ENCODE measurements at regions not wholly inside any gene's neighbourhood (a gene's known extent, or its start where the extent isn't known, plus 50 kb on each side); places are given as distances from the start of the nearest gene placed in this dataset.
"Not testable (repeated sequence)": the region's sequence is repeated elsewhere in the genome, so short reads cannot be mapped to it uniquely, and the experiment has no call there.

DNA sequence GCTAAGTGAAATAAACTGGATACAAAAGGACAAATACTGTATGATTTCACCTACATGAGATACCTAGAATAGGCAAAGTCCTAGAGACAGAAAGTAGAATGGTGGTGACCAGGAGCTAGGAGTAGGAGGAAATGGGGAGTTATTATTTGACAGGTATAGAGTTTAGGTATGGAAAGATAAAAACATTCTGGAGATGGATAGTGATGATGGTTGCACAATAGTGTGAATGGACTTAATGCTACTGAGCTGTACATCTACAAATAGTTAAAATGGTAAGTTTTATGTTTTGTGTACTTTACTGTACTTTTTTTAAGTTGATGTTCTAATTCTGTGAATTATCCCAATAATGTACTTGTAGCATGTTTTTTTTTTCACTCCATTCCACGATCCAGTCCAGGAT, 59.5 kb upstream of the RALGPS2 start:
- ATAC-seq (no peak), DNase-seq (ENCODE audit: low read depth in 1 of 2, low spot score in 1 of 2) (no peak), FAIRE-seq (no peak)
- Histone ChIP-seq H3K4me1 (no peaks in the 10 kb centered on the region), H3K4me2 (no peak overlapping the region), H3K4me3 (no peak overlapping the region), H3K9me3 (no peaks in the 10 kb centered on the region), H3K27ac (no peak overlapping the region)
- CTCF ChIA-PET = no interaction called here
- no peak for TF ChIP-seq KDM5A (IDR thresholded peaks at IDR 0.05)
- TF ChIP-seq NR3C1 (IDR thresholded peaks at IDR 0.05) = no peak
- TF ChIP-seq, protein P1, sequence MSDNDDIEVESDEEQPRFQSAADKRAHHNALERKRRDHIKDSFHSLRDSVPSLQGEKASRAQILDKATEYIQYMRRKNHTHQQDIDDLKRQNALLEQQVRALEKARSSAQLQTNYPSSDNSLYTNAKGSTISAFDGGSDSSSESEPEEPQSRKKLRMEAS (IDR thresholded peaks at IDR 0.05) = no peak
- TF ChIP-seq SREBF2 (IDR thresholded peaks at IDR 0.05) = no peak
- TF ChIP-seq EP300 (IDR thresholded peaks at IDR 0.05) = no peak
- TF ChIP-seq CBX8 (IDR thresholded peaks at IDR 0.05) = no peak
- TF ChIP-seq FOSL2 (IDR thresholded peaks at IDR 0.05) = no peak
- no peak for TF ChIP-seq FOSL2 (CRISPR knock-in tag; IDR thresholded peaks at IDR 0.05)
- no peak for TF ChIP-seq HOXB13 (CRISPR knock-in tag; IDR thresholded peaks at IDR 0.05; ENCODE audit: low read depth)
- no peak for TF ChIP-seq RCOR1 (IDR thresholded peaks at IDR 0.05; ENCODE audit: low read depth, low read length)
- no peak for TF ChIP-seq PHF8 (IDR thresholded peaks at IDR 0.05; ENCODE audit: borderline replicate concordance, low read depth)
- no peak for TF ChIP-seq GATA3 (IDR thresholded peaks at IDR 0.05; ENCODE audit: borderline replicate concordance)
- no peak for TF ChIP-seq RAD21 (conservative IDR thresholded peaks at IDR 0.05 in 1 of 2, IDR thresholded peaks at IDR 0.05 in 1 of 2)
- no peak for TF ChIP-seq ESRRA (IDR thresholded peaks at IDR 0.05; ENCODE audit: borderline replicate concordance, low read length)
- TF ChIP-seq ZC3H11A (IDR thresholded peaks at IDR 0.05) = no peak
- TF ChIP-seq NFE2L2 (conservative IDR thresholded peaks at IDR 0.05; ENCODE audit: low read length) = no peak
- no peak for TF ChIP-seq ZNF302 (CRISPR knock-in tag; IDR thresholded peaks at IDR 0.05)
- no peak for TF ChIP-seq ZSCAN20 (CRISPR knock-in tag; IDR thresholded peaks at IDR 0.05)
- TF ChIP-seq POLR2AphosphoS2 (conservative IDR thresholded peaks at IDR 0.05; ENCODE audit: low read length) = no peak
- TF ChIP-seq EHMT2 (IDR thresholded peaks at IDR 0.05; ENCODE audit: low read depth) = no peak
- 39% methylated on average over 1 of the region's 1 CpG for WGBS (ENCODE audit: missing lambda C conversion rate)
- POLR2A ChIA-PET = no interaction called here

DNA sequence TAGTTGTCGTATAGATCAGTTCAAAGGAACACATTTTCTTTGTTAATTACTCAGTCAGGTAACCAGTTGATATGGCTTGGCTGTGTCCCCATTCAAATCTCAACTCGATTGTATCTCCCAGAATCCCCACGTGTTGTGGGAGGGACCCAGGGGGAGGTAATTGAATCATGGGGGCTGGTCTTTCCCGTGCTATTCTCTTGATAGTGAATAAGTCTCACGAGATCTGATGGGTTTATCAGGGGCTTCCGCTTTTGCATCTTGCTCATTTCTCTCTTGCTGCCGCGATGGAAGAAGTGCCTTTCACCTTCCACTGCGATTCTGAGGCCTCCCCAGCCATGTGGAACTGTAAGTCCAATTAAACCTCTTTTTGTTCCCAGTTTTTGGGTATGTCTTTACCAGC, 58.2 kb upstream of the RALGPS2 start:
- FAIRE-seq; H3K4me3 ChIP-seq; H3K27ac ChIP-seq; DNase-seq (ENCODE audit: low read depth in 1 of 2, low spot score in 1 of 2); ATAC-seq; H3K9me3 ChIP-seq; CTCF ChIA-PET; H3K4me1 ChIP-seq; POLR2A ChIA-PET; H3K4me2 ChIP-seq: not testable (repeated sequence)
- WGBS (ENCODE audit: missing lambda C conversion rate) = 61% methylated on average over 9 of the region's 9 CpGs

DNA sequence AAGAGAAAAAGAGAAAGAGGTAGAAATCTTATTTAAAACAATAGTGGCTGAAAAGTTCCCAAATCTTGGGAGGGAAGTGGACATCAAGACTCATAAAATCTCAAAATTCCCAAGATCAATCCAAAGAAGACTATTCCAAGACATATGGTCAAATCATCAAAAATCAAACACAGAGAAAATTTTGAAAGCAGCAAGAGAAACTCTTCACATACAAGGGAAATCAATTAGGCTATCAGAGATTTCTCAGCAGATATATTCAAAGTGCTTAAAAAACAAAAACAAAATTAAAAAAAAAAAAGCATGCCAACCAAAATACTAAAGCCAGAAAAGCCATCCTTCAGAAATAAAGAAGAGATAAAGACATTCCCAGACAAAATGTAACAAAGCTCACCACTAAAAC, 52.6 kb upstream of the RALGPS2 start:
- POLR2A ChIA-PET = no interaction called here
- H3K27ac ChIP-seq = no peak overlapping the region
- H3K4me1 ChIP-seq = no peaks in the 10 kb centered on the region
- H3K9me3 ChIP-seq = peaks cover 9% of the 10 kb centered on the region; the same call in 2 of the 3 replicates
- no peak for FAIRE-seq
- H3K4me3 ChIP-seq = no peak overlapping the region
- no peak for ATAC-seq
- CTCF ChIA-PET = interaction anchor here (1.2 kb wide), 1 partner anchor 9 kb away, joined by 3 read pairs; no protein-coding TSS in a partner anchor
- no peak for TF ChIP-seq ZSCAN20 (CRISPR knock-in tag; IDR thresholded peaks at IDR 0.05)
- TF ChIP-seq SMC3 (IDR thresholded peaks at IDR 0.05) = no peak
- no peak for TF ChIP-seq KDM1A (IDR thresholded peaks at IDR 0.05; ENCODE audit: low read depth)
- TF ChIP-seq, protein P2, sequence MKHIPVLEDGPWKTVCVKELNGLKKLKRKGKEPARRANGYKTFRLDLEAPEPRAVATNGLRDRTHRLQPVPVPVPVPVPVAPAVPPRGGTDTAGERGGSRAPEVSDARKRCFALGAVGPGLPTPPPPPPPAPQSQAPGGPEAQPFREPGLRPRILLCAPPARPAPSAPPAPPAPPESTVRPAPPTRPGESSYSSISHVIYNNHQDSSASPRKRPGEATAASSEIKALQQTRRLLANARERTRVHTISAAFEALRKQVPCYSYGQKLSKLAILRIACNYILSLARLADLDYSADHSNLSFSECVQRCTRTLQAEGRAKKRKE (CRISPR knock-in tag; IDR thresholded peaks at IDR 0.05; ENCODE audit: low read depth) = no peak
- no peak for TF ChIP-seq RAD21 (conservative IDR thresholded peaks at IDR 0.05 in 1 of 2, IDR thresholded peaks at IDR 0.05 in 1 of 2)
- no peak for TF ChIP-seq ZC3H11A (IDR thresholded peaks at IDR 0.05)
- TF ChIP-seq, protein P3, sequence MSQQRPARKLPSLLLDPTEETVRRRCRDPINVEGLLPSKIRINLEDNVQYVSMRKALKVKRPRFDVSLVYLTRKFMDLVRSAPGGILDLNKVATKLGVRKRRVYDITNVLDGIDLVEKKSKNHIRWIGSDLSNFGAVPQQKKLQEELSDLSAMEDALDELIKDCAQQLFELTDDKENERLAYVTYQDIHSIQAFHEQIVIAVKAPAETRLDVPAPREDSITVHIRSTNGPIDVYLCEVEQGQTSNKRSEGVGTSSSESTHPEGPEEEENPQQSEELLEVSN (IDR thresholded peaks at IDR 0.05; ENCODE audit: borderline replicate concordance, low read depth) = no peak
- TF ChIP-seq KDM5A (IDR thresholded peaks at IDR 0.05) = no peak
- TF ChIP-seq, protein P4, sequence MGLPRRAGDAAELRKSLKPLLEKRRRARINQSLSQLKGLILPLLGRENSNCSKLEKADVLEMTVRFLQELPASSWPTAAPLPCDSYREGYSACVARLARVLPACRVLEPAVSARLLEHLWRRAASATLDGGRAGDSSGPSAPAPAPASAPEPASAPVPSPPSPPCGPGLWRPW (IDR thresholded peaks at IDR 0.05) = no peak
- no peak for TF ChIP-seq GATA3 (IDR thresholded peaks at IDR 0.05; ENCODE audit: borderline replicate concordance)
- no peak for TF ChIP-seq NR3C1 (IDR thresholded peaks at IDR 0.05)
- TF ChIP-seq, protein P5, sequence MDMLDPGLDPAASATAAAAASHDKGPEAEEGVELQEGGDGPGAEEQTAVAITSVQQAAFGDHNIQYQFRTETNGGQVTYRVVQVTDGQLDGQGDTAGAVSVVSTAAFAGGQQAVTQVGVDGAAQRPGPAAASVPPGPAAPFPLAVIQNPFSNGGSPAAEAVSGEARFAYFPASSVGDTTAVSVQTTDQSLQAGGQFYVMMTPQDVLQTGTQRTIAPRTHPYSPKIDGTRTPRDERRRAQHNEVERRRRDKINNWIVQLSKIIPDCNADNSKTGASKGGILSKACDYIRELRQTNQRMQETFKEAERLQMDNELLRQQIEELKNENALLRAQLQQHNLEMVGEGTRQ (IDR thresholded peaks at IDR 0.05) = no peak
- TF ChIP-seq FOSB (CRISPR knock-in tag; IDR thresholded peaks at IDR 0.05) = no peak
- no peak for DNase-seq (ENCODE audit: low read depth in 1 of 2, low spot score in 1 of 2)
- H3K4me2 ChIP-seq = no peak overlapping the region

DNA sequence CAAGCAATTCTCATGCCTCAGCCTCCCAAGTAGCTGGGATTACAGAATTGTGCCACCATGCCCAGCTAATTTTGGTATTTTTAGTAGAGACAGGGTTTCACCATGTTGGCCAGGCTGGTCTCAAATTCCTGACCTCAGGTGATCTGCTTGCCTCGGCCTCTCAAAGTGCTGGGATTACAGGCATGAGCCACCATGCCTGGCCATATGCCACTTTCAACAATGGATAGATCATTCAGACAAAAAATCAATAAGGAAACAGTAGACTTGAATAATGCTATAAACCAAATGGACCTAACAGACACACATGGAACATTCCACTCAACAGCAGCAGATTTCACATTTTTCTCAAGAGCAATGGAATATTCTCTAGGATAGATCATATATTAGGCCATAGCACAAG, 50.5 kb upstream of the RALGPS2 start:
- H3K4me1 ChIP-seq; H3K4me2 ChIP-seq; ATAC-seq; DNase-seq (ENCODE audit: low read depth in 1 of 2, low spot score in 1 of 2); H3K27ac ChIP-seq; FAIRE-seq; POLR2A ChIA-PET; CTCF ChIA-PET; H3K9me3 ChIP-seq; H3K4me3 ChIP-seq: not testable (repeated sequence)
- WGBS (ENCODE audit: missing lambda C conversion rate) = 90% methylated on average over 1 of the region's 1 CpG
